Activated gamma-delta T cell (primary cell): ENCODE measurements at regions not wholly inside any gene's neighbourhood (a gene's known extent, or its start where the extent isn't known, plus 50 kb on each side); places are given as distances from the start of the nearest gene placed in this dataset.

Experiments used
- DNase-seq: peaks from one replicate; lab custom pipeline; 2025; lab: John Stamatoyannopoulos, UW

GRCh38 chr6:15801912-15802311 is 139.1 kb upstream of the DTNBP1 start:
- DNase-seq = no peak

- DNase-seq = no peak
Observed at GRCh38 chr6:15800841-15801617, 138.2 kb upstream of the DTNBP1 start.

DNA sequence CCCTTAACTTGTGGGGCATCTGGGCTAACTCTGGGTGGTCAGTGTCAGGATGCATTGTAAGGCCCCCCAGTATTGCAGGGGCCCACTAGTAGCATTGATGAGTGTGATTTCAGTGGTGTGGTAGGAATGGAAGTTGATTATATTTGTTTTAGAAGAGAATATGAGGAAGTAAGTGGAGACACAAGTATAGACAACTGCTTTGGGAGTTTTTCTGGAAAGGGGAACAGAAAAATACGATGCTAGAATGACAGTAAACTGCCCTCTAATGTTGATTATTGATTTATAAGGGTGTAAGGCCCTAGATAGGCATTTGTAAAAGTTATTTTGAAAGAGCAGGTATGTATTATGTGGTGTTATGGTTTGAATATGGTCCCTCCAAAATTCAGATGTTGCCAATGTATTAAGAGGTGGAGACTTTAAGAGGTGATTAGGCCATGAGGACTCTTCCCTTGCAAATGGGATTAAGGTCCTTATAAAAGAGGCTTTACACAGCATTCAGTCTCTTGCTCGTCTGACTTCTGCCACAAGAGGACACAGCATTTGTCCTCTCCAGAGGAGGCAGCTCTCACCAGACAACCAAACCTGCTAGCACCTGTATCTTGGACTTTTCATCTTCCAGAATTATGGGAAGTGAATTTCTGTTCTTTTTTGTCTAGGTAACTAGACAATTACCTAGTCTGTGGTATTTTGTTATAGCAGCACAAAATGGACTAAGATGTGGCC is 135.9 kb upstream of the DTNBP1 start:
- DNase-seq = no peak

DNA sequence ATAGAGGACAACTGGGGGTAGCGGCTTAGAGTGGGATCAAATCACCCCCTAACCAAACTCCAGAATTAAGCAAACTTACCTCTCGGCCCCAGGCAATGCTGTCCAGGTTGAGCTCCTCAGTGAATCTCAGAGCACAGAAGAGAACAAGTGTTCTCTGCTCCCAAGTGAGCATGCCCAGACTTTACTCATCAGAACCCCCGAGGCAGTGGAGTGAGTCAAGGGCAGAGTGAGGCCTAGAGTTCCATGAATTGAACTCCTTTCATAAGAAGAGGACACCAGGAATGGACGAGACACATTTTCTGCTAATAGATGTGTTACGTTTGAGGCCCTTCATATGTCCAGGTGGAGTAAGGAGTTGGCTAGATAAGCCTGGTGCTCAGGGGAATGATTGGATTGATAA is 134.0 kb upstream of the DTNBP1 start:
- DNase-seq = no peak

DNA sequence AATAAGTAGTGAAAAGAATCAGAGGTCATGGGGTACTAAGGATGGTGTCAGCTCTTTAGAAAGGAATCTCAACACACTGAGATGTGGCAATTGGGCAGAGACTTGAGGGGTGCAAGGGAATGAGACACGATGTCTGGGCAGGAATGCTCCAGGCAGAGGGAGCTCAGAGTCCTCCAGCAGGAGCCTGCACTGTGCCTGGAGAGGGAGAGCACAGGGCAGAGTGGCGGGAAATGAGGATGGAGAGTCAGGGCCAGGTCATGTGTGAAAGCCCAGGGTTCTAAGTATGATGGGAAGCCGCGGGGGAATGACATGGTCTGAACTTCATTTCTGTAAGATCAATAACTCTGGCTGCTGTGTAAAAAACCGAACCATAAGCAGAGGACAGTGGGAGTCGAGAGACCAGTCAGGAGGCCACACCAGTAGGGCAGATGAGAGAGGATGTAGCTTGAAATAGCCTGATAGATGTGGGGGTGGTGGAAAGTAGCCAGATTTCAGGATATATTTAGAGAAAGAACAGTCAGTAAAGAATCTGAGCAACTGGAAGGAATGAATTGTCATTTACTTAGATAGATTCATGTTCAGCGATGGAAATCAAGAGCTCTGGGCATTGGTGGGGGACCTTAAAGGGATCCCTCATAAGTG is 133.4 kb upstream of the DTNBP1 start:
- DNase-seq = no peak

- no peak for DNase-seq
Observed at GRCh38 chr6:15793826-15794225, 131.0 kb upstream of the DTNBP1 start.

GRCh38 chr6:15793288-15793687 is 130.5 kb upstream of the DTNBP1 start:
- no peak for DNase-seq

GRCh38 chr6:15792842-15793241 is 130.0 kb upstream of the DTNBP1 start:
- DNase-seq = no peak

- no peak for DNase-seq
Observed at GRCh38 chr6:15791448-15792181, 128.8 kb upstream of the DTNBP1 start.

DNA sequence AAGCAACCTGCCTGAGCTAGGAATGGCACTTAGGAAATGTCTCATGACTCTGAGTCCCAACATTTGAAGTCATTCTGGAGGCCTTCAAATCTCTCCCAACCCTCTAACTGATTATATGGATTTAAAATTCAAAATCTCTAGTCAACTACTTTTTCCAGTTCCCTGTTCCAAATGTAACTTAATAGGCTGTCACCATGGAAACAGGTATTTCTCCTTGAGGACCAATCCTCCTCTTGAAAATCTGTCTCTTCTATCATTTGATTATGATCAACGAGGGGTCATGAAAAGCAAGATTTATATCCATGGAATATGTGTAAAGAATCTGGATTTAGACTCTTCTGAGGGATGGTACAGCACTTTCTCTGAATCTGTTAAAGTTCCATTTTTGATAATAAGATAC is 127.3 kb upstream of the DTNBP1 start:
- DNase-seq = no peak

DNA sequence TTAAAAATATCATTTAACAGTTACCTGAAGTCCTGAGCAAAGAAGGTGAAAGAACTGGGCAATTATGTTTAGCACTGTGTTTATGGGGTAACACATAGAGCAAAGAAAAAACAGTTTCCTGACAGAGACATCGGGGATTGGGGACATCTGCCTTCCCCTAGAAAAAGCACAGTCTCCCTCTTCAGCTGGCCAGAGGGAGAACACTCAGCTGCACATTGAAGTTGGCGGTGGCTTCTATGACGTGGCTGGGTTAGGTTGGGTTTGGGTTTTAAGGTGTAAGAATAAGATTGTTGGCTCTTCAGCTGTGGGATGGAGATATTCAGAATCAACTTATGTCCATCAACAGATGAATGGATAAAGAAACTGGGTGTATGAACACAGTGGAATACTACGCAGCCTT is 124.0 kb upstream of the DTNBP1 start:
- no peak for DNase-seq

- no peak for DNase-seq
Observed at GRCh38 chr6:15783484-15783883, 120.7 kb upstream of the DTNBP1 start.

- DNase-seq = no peak
Observed at GRCh38 chr6:15781890-15782289, 119.1 kb upstream of the DTNBP1 start.

DNA sequence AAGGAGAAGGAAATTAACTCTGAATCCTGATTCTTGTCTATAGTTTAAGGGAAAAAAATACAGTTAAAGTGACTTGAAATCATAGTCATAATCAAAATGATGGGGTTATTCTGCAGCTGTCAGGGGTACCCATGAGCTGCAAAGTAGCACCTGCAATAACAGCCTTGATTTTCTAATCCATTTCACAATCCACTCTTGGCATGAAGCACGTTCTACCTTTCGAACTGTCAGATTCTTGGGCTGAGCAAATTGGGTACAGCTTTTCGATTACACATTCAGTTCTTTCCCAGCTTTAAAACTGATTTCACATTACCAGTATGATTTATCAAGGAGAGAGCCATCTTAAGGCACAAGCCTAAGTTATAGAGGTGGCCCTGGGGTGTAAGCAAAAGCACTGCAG is 118.5 kb upstream of the DTNBP1 start:
- no peak for DNase-seq

DNA sequence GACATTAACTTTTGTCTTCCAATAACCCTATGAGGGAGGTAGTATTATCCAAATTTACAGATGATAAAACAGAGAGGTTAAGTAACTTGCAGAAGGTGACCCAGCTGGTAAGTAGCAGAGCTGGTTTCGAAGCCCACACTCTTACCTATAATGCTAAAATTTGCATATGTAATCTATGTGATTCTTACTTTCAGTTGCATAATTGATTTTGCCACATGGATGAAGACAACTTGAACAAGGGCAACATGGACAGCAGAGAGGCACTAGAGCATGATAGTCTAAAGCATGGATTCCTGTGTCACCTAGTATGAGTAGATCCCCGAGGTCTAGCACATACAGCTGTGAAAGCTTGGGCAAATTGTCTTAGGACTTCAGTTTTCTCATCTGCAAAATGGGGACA is 117.6 kb upstream of the DTNBP1 start:
- DNase-seq = no peak

- no peak for DNase-seq
Observed at GRCh38 chr6:15779726-15780125, 116.9 kb upstream of the DTNBP1 start.

DNA sequence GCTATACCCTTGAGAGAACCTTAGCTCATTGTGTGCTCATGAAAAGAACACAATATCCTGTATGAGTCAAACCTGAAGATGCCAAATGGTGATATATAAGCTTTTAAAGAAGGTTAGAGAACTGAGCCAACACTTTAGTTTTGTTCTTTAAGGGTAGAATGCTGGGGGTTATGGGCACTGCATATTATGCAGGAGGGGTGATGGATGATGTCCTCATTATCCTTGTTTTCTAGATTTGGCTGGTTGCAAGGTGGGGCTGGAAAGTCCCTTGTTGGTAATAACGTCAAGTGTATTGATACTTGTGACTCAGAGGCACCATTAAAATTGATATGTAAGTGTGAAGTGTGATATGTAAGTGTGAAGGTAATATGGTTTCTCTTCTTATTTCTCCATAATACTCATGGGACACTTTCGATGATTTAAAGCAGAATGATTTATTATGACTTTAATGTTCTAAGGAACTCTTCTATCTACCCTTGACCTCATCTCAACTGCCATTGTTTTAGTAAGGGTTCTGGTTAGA is 113.7 kb upstream of the DTNBP1 start:
- no peak for DNase-seq

GRCh38 chr6:15775741-15776140 is 112.9 kb upstream of the DTNBP1 start:
- no peak for DNase-seq

DNA sequence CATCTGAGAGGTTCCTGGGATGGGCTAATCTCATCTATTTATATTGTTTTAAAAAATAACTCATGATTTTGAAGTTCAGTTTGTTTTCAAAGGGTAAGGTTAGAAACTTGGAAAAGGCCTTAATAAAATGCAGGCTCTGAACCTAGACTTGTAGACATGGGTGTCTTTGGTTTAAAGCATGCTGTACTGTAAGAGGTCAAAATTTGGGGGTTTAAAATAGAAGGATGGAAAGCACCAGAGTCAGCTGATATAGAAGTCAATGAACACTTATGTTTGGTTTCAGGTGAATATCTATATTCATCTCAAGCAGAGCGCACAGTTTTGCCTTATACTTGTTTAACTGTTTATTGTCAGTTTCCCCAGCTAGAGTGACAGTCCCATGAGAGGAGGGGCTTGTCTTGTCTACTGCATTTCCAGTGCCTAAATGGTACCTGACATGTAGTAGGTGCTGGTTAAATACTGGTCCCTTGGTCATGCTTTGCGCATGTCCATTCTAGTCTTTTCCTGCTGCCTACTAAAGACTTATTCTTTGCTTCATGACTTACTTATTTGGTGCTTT is 112.3 kb upstream of the DTNBP1 start:
- no peak for DNase-seq

DNA sequence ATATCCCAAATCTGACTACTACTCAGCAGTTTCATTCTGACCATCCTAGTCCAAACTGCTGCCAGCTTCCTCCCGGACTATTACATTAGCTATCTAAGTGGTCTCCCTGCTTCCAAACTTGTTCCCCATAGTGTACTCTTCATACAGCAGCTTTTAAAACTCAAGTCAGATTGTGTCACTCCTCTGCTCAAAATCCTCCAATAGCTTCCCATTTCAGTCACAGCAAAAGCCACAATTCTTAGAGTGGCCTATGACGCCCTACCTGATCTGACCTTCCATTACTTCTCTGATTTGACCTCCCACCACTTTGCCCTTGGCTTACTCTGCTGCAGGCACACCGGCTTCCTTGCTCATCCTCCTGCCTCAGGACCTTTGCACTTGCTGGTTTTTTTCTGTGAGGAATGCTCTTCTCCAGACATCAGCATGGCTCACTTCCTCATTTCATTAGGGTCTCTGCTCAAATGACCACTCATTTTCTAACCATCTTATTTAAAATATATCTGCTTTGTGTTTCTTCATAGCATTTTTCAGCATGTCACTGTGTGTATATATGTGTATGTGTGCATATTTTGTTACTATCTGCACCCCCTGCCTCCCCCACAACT is 111.1 kb upstream of the DTNBP1 start:
- DNase-seq = no peak

GRCh38 chr6:15770347-15771143 is 107.7 kb upstream of the DTNBP1 start:
- DNase-seq = no peak
